LHCN-M2 (cell line): ENCODE measurements at regions not wholly inside any gene's neighbourhood (a gene's known extent, or its start where the extent isn't known, plus 50 kb on each side); places are given as distances from the start of the nearest gene placed in this dataset.
"Not testable (repeated sequence)": the region's sequence is repeated elsewhere in the genome, so short reads cannot be mapped to it uniquely, and the experiment has no call there.

Experiments used
- DNase-seq: peaks from one replicate; pipeline ENCODE4 v3.0.0-alpha.2; 2012; ENCODE audit warnings: low read depth

DNA sequence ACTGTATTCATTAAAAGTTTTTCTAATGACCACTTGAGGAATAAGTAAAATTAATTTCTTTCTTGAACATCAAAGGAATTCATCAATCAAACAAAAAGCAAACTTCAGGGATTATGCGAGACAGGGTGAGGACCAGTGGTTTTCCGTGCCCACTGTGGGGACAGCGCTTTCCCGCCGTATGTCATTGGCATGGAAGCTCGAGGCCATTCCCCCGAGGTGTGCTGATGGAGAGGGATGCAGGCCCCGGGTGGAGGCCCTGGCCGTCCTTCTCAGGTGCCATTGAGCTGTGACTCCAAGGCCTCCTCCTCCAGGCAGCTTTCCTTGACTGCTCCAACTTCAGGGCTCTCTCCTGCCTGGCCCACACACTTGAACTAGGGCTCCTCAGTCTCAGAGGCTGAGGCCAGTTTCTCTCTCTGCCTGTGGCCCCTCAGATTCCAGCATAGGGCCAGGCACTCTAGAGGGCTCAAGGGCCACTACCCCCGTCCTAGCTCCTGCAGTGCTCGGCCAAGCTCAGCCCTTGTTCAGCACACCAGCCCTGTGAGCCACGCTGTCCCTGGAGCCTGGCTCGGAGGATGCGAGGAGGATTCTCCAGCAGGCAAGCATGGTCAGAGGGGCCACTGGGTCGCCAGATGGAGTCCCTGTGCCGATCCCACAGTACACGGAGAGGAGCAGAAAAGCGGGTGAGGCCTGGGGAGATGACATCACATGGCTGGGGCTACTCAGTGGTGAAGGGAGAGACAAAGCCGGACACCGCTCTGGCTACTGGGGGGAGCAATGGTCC, 248.0 kb upstream of the SGCG start:
- not testable (repeated sequence) for DNase-seq

GRCh38 chr13:22933571-22934181, 247.1 kb upstream of the SGCG start:
- DNase-seq, result no peak

- no peak for DNase-seq
These were observed 245.8 kb upstream of the SGCG start for GRCh38 chr13:22934744-22935523.

GRCh38 chr13:22936228-22936627, 244.6 kb upstream of the SGCG start:
- no peak for DNase-seq

DNA sequence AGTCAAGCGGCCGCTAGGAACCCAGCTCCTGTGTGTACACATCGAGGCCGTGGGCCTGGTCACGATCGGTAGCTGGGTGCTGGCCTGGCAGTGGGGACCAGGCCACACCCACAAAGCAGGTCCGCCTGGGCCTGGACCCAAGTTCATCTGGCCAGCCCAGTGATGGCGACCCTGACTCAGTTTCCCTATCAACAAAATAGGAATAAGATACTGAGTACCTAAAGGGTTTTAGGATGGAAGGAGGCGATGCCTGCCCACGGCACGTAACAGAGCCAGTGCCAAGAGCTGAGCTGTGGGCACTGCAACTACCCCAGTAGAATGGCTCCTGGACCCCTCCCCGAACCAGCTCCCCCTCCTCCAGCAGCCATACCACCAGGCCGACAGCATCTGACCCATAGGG, 243.5 kb upstream of the SGCG start:
- DNase-seq, result no peak

DNA sequence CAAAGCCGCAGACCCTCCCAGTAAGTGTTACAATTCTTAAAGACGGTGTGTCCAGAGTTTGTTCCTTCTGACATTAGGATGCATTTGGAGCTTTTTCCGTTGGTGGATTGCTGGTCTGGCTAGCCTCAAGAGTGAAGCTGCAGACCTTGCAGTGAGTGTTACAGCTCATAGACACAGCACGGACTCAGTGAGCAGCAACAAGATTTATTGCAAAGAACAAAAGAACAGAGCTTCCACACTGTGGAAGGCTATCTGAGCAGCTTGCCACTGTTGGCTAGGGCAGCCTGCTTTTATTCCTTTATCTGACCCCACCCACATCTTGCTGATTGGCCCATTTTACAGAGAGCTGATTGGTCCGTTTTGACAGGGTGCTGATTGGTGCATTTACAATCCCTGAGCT, 242.8 kb upstream of the SGCG start:
- DNase-seq, result no peak

DNA sequence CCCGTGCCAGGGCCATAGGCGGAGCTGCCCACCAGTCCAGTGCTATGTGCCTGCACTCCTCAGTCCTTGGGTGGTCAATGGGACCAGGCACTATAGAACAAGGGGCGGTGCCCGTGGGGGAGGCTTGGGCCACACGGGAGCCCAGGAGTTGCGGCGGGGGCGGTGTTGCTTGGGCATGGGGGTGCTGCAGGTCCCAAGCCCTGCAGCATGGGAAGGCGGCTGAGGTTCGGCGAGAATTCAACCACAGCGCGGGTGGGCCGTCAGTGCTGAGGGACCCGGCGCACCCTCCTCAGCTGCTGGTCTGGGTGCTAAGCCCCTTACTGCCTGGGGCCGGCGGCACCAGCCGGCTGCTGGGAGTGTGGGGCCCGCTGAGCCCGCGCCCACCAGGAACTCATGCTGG, 242.2 kb upstream of the SGCG start:
- DNase-seq, result no peak

DNA sequence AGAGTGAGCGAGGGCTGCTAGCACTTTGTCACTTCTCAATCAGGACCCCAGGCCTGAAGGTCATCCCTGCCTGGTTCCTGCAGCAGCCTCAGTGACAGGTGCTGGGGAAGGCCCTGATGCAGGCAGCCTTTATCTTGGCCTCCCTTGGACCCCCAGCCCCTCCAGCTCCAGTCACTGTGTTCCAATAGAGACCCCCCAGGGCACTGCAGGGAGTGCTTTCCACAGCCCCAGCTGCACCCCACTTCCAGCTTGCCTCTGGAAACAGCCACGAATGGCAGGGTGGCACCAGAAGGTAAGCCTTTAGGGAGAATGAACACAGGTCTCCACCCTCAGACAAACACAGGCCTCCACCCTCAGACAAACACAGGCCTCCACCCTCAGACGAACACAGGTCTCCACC, 241.6 kb upstream of the SGCG start:
- DNase-seq, result no peak

DNA sequence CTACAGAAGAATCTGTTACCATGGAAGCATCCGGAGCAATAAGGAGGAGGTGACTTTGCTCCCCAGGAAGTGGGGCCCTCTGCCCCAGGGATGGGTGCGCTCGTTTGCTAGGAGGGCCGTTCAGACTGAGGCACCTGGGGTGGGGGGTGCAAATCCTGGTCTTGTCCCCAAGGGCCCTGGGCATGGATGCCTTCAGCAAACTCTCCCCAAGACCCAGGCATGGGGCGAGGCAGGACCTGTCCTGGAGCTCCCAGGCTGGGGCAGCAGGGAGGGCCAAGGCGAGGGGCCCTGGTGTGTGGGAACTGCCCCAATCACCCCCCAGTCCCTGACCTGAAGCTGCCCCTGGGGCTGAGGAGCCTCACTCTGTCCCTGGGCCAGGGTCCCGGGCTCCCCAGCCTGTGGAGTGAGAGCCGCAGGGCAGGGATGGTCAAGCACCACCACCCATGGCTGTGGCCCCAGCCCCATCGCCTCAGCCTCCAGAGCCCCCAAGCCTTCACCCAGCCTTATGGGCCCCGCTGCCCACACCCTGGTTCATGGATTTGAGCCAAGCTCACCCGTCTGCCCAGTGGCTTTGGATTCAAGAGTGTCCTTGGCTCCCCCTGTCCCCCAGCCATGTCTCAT, 240.6 kb upstream of the SGCG start:
- DNase-seq, result no peak

GRCh38 chr13:22940736-22941135, 240.0 kb upstream of the SGCG start:
- DNase-seq, result no peak

GRCh38 chr13:22941495-22941894, 239.3 kb upstream of the SGCG start:
- DNase-seq, result not testable (repeated sequence)

- not testable (repeated sequence) for DNase-seq
These were observed 237.9 kb upstream of the SGCG start for GRCh38 chr13:22942831-22943230.

- DNase-seq, result no peak
These were observed 236.4 kb upstream of the SGCG start for GRCh38 chr13:22944378-22944777.

- no peak for DNase-seq
These were observed 235.2 kb upstream of the SGCG start for GRCh38 chr13:22945321-22946226.

DNA sequence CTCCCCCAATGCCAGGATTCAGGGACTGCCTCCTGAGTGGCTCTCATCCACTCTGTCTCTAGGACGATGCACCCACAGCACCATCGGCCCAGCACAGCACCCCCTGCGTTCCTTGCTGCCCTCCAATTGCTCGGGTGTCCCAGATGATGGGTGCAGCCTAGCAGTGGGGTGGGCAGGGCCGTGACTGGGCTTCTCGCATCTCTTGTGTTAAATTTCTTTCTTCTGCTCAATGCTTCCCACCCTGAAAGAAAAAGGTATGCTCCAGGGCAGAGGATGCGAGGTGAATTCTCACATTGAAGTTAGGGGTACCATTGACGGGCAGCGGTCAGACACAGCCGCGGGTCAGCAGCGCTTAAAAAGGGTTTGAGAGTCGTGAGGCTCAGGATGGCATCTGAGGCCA, 232.4 kb upstream of the SGCG start:
- DNase-seq, result no peak

GRCh38 chr13:22952018-22952417, 228.8 kb upstream of the SGCG start:
- not testable (repeated sequence) for DNase-seq

DNA sequence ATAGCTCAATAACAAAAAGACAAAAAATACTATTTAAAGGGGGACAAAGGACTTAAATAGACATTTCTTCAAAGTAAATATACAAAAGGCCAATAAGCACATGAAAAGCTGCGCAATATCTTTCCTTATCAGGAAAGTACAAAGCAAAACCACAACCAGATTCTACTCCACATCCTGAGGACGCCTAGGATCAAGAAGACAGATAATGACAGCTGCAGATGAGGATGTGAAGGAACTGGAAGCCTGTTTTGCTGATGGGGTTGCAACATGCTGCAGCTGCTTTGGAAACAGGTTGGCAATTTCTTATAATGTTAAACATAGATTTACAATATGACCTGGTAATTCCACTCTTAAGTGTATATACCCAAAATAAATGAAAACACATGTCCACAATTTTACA, 225.6 kb upstream of the SGCG start:
- DNase-seq, result peak; percentile 69

DNA sequence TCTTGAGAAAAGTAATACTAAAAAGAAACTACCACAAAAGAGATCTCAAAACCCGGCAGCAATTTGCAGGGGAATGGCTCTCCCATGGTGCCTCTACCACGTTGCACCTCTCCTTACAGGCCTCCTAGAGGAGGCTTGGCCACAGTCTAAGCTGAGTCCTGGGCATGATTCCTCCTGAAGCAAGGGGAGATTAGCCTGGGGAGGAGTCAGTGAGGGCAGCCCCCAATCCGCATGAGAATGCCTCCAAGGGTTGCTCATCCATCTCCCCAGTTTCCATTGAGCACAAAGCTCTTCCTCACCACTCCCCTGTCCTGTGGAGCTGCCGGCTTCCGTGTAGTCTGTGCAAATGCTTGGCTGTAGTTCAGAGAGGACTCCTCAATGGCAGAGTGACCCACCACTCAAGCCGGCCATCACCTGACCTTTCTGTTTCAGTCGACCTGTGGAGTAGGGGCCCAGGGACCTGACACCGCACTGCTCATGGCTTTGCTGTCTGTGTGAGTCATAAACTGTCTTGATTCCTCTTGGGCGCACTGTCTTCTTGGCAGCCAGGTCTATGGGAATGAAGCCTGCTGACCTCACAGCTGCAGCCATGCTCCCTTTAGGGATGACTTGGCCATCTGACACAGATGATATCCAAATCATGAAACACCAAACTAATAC, 224.2 kb upstream of the SGCG start:
- DNase-seq, result peak; percentile 58

GRCh38 chr13:22959859-22960258, 220.9 kb upstream of the SGCG start:
- DNase-seq, result not testable (repeated sequence)

DNA sequence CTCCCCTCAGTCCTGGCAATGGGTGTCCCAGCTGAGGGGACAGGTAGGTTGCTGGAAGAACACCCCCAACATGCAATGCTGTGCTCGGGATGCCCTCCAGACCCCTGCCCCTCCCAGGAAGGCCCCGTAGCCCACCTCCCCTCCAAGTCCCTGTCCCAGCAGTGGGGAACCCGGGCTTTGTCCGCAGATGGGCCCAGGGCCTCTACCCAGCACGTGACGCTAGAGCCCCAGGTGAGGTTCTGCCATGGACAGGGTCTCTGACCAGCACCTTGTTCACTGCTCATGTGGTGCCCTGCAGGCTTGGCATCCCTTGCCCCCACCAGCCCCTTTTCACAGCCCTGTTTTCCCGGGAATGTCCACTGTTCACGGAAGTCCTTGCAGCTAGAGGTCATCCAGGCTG, 220.0 kb upstream of the SGCG start:
- DNase-seq, result no peak

DNA sequence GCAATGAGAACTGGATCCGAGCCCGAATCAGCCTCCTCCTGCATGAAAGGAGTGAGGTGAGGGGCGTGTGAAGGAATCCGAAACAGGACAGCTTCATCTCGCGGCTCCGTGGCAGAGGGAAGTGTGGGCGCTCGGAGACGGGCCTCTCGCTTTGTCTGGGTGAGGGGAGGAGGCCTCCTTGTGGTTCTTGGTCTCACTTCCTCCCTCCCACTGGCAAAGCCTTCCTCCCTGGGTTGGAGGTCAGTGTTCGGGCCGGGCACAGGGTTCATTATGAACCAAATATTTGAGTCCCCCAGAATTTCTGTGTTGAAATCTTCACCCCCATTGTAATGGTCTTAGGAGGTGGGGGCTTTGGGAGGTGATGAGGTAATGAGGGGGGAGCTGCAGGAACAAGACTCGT, 219.4 kb upstream of the SGCG start:
- DNase-seq, result not testable (repeated sequence)
